GM13976 (cell line): ENCODE measurements at regions not wholly inside any gene's neighbourhood (a gene's known extent, or its start where the extent isn't known, plus 50 kb on each side); places are given as distances from the start of the nearest gene placed in this dataset.

Experiments
- DNase-seq: peaks from one replicate; pipeline ENCODE4 v3.0.0; 2012; ENCODE audit warnings: low spot score
- CTCF ChIP-seq: IDR thresholded peaks from 2 replicates; pipeline ENCODE4 v1.5.1; 2012; ENCODE audit warnings: borderline replicate concordance, mild to moderate bottlenecking; ENCODE audit not compliant: insufficient read depth; ENCODE audit errors: extremely low read depth, missing control alignments, control extremely low read depth
- in situ Hi-C: fragments of 300-500 bp; cut with MboI; formaldehyde crosslinking; loops from one replicate; pipeline ENCODE4 v1.12.0; 2022; ENCODE audit warnings: low sequenced_read_pairs, mixed read lengths, inconsistent platforms; ENCODE audit not compliant: unreplicated experiment

- no peak for TF ChIP-seq CTCF
- no peak for DNase-seq
- in situ Hi-C loops, result no loop called here
These were observed 373.8 kb downstream of the TMEM182 start for GRCh38 chr2:103135679-103136078.

- TF ChIP-seq CTCF, result no peak
- no peak for DNase-seq
- in situ Hi-C loops, result no loop called here
These were observed 376.5 kb downstream of the TMEM182 start for GRCh38 chr2:103138123-103138901.

- TF ChIP-seq CTCF, result no peak
- DNase-seq, result no peak
- in situ Hi-C loops, result no loop called here
These were observed 377.9 kb downstream of the TMEM182 start for GRCh38 chr2:103139628-103140268.

- no peak for TF ChIP-seq CTCF
- in situ Hi-C loops, result no loop called here
- no peak for DNase-seq
These were observed 383.0 kb downstream of the TMEM182 start for GRCh38 chr2:103144837-103145236.

- DNase-seq, result no peak
- in situ Hi-C loops, result no loop called here
- no peak for TF ChIP-seq CTCF
These were observed 383.9 kb downstream of the TMEM182 start for GRCh38 chr2:103145739-103146138.

- in situ Hi-C loops, result loop anchor here (25.0 kb wide), 1 partner anchor 1711 kb away; the partner anchor contains the start of gene POU3F3
- TF ChIP-seq CTCF, result no peak
- DNase-seq, result no peak
These were observed 389.2 kb downstream of the TMEM182 start for GRCh38 chr2:103151046-103151445.

- DNase-seq, result no peak
- in situ Hi-C loops, result loop anchor here (25.0 kb wide), 1 partner anchor 1710 kb away; the partner anchor contains the start of gene POU3F3
- TF ChIP-seq CTCF, result no peak
These were observed 390.7 kb downstream of the TMEM182 start for GRCh38 chr2:103152556-103152955.
